ENCODE measurements at regions not wholly inside any gene's neighbourhood (a gene's known extent, or its start where the extent isn't known, plus 50 kb on each side); places are given as distances from the start of the nearest gene placed in this dataset.

DNA sequence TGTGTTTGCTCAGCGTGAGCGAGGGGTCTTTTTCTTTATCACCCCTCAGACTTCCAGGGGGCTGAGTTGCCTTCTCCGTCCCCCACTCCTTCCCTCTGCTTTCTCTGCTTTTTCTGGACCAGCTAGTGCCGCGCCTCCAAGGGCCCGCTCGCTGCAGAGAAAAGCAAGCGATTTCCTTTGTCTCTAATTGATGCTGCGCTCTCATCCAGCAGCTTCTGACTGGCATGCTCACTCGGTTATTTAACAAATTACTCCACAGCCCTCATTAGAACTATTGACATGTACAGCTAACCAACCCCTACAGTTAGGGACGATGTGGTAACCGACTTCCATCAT, 288.0 kb downstream of the ELAVL2 start:
- no peak for TF ChIP-seq FOXP2 (optimal IDR thresholded peaks at IDR 0.05; ENCODE audit: control extremely low read depth, extremely low read length, insufficient read depth)
- TF ChIP-seq POLR2AphosphoS5 (IDR thresholded peaks at IDR 0.05; ENCODE audit: borderline replicate concordance, low read depth, low read length) = no peak
